GM12874 (cell line): ENCODE measurements at regions not wholly inside any gene's neighbourhood (a gene's known extent, or its start where the extent isn't known, plus 50 kb on each side); places are given as distances from the start of the nearest gene placed in this dataset.

Experiments
- TF ChIP-seq, protein P1 (sequence below): IDR thresholded peaks from 2 replicates; pipeline ENCODE4 v1.5.1; 2011; ENCODE audit warnings: low read depth, mild to moderate bottlenecking, control low read depth, low read length, moderate library complexity; ENCODE audit not compliant: insufficient read depth

DNA sequence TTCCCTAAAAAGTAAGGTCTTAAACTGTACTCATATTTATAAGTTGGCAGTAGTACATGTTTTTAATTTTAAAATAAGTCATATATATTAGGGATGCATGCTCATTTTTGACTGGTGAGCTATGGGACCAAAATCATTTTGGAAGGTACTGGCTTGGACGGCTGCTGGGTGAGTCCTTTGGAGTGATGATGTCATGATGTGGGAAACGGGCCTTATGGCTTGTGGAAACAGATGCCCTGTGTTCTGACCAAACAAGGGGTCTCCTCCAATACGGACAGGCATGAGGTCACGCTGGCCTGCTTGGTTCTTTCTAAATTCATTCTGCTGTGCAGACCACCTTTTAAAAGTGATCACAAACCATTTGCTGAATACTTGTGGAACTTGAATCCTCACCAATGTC is 109.2 kb upstream of the MGAT5 start:
- TF ChIP-seq, protein P1, sequence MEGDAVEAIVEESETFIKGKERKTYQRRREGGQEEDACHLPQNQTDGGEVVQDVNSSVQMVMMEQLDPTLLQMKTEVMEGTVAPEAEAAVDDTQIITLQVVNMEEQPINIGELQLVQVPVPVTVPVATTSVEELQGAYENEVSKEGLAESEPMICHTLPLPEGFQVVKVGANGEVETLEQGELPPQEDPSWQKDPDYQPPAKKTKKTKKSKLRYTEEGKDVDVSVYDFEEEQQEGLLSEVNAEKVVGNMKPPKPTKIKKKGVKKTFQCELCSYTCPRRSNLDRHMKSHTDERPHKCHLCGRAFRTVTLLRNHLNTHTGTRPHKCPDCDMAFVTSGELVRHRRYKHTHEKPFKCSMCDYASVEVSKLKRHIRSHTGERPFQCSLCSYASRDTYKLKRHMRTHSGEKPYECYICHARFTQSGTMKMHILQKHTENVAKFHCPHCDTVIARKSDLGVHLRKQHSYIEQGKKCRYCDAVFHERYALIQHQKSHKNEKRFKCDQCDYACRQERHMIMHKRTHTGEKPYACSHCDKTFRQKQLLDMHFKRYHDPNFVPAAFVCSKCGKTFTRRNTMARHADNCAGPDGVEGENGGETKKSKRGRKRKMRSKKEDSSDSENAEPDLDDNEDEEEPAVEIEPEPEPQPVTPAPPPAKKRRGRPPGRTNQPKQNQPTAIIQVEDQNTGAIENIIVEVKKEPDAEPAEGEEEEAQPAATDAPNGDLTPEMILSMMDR = no peak

DNA sequence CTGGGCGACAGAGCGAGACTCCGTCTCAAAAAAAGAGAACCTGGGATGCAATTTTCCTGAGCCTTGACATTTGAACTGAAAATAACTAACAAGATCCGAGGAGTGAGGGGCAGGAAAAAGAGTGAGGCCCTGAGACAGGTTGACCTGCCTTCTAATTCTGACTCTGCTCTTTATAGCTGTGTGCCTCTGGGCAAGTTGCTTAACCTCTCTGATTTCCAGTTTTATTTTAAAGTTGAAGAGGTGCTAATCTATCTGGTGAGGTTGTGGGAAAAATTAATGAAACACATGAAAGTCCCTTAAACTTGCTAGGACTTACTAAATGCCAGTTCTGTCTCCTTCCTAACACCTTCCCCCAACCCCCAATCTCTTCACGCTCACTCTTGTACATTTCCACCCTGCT is 108.4 kb upstream of the MGAT5 start:
- TF ChIP-seq, protein P1 = no peak

DNA sequence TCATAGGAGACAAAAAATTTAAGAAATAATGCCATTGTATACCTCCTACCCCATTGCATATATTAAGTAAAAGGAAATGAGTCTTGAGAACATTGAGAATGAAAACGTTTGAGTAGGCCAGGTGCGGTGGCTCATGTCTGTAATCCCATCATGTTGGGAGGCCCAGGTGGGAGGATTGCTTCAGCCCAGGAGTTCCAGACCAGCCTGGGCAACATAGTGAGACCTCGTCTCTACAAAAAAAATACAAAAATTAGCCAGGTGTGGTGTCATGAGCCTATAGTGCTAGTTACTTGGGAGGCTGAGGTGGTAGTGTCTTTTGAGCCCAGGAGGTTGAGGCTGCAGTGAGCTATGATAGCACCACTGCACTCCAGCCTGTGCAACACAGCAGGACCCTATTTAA is 107.7 kb upstream of the MGAT5 start:
- TF ChIP-seq, protein P1 = no peak

DNA sequence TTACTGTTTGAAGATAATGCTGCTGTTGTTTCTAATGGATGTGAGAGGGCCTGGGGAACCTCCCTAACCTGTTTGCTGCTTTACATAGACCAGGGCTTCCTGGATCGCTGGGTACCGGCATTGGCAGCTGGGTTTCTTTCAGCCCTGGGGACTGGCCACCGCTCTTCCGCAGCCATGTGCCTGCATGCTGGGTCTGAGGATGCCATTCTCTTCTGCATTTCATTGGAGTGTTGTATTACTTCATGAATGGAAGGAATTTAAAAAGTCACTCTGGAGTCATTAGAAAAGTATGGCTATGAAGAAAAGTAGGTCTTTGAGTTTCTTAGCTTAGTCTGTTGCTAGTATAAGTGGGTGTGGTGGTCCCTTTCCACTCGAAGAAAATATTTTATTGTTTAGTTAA is 107.3 kb upstream of the MGAT5 start:
- TF ChIP-seq, protein P1 = no peak

DNA sequence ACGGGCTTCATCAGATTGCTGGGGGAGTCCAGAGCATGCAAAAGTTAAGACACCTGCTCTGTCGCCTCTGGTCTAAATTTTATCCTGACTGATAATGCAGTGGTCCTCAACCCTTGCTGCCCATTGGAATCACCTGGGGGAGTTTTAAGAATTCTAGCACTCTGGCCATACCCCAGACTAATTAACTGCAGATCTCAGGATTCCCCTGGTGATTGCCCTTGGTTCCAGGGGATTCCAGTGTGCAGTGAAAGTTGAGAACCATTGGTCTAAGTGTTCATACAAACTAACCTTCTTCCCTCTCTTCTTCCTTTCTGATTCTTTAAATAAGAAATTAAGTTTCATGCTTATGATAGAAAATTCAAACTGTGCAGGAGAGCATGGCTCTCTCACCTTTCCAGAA is 105.7 kb upstream of the MGAT5 start:
- TF ChIP-seq, protein P1 = no peak

DNA sequence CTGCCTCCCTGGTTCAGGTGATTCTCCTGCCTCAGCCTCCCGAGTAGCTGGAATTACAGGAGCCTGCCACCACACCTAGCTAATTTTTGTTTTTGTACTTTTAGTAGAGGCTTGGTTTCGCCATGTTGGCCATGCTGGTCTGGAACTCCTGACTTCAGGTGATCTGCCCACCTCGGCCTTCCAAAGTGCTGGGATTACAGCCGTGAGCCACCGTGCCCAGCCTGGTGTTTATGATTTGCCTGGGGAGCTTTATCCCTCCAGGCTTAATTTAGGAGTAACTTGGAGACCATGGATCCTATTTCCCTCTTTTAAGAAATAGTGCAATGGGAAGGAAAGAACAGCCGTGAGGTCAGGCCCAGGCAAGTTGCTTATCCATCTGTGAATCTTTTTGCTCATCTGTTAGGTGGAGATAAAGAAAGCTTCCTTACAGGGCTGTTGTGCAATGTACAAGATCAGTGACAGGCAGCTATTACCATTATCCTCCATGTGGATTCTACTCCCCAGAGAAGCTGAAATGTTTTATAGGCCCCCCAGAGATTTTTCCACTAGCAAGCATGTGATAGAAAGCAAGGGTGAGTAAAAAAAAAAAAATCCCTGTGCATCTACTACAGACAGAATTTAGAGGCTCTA is 104.9 kb upstream of the MGAT5 start:
- TF ChIP-seq, protein P1 = no peak

DNA sequence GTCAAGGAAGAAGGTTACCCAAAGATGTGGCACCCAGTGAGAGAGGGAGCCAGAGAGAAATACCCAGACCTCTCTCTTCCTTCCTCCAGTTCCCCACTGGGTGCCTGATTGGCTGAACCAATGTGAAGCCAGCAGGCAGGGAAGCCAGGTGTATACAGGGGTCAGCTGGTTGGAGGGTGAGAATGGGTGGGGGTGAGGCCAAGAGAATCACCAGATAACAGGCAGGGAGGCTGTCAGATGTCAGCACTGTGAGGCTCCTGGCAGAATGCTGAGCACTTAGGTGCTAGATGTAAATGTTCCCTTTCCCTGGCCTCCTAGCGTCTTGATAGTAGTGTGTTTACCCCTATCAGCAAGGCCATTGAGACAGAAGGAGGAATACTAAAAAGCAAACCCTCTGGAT is 104.0 kb upstream of the MGAT5 start:
- TF ChIP-seq, protein P1 = no peak

DNA sequence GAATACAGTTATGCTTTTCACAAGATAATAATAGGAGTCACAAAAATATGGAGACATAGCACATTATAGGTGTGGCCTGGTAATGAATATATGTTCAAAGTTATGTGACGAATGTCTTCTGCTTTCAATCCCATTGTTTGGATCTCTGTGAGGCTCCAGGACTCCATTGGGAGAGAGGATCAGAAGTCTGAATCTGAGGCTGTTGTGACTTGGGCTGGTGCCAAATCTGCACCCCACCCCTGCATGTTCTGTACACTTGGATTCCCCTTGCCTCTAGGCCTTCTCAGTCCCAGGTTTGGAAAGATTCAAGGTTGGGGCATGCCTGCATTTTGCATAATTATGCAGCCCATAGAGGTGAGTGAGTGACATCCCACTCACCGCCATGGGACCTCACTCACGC is 103.1 kb upstream of the MGAT5 start:
- TF ChIP-seq, protein P1 = no peak
